ENCODE measurements at regions not wholly inside any gene's neighbourhood (a gene's known extent, or its start where the extent isn't known, plus 50 kb on each side); places are given as distances from the start of the nearest gene placed in this dataset.

DNA sequence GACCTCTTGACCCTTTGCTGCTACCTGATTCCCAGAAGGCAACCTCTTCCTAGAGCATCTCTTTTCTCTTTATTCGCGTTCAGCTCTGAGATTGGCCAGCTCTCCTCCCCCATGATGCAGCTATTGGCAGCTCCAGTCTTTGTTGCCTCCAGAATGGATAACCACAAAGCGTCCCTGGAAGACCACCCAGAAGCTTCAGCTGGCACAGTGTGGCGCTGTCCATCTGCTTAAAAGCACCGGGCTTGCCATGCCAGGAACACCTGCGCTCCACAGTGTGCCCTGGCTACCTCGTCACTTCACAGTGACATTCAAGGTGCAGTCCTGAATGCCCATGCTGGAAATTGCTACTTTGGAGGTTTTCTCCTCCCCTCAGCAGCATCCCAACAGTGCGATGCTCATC, 353.9 kb downstream of the LMO4 start:
- no peak for TF ChIP-seq POLR2A (IDR thresholded peaks at IDR 0.05)
- TF ChIP-seq, protein P1, sequence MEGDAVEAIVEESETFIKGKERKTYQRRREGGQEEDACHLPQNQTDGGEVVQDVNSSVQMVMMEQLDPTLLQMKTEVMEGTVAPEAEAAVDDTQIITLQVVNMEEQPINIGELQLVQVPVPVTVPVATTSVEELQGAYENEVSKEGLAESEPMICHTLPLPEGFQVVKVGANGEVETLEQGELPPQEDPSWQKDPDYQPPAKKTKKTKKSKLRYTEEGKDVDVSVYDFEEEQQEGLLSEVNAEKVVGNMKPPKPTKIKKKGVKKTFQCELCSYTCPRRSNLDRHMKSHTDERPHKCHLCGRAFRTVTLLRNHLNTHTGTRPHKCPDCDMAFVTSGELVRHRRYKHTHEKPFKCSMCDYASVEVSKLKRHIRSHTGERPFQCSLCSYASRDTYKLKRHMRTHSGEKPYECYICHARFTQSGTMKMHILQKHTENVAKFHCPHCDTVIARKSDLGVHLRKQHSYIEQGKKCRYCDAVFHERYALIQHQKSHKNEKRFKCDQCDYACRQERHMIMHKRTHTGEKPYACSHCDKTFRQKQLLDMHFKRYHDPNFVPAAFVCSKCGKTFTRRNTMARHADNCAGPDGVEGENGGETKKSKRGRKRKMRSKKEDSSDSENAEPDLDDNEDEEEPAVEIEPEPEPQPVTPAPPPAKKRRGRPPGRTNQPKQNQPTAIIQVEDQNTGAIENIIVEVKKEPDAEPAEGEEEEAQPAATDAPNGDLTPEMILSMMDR (IDR thresholded peaks at IDR 0.05): no peak
- DNase-seq (ENCODE audit: low spot score in 2 of 2): no peak
- no peak overlapping the region for H3K4me3 ChIP-seq (ENCODE audit: low read depth, poor library complexity, severe bottlenecking)
- intact Hi-C loops (cut with DNase I; ENCODE audit: low total_unique reads): no loop called here
- 91 to 94% methylated on average over 8 of the region's 8 CpGs for WGBS, 2 donors

DNA sequence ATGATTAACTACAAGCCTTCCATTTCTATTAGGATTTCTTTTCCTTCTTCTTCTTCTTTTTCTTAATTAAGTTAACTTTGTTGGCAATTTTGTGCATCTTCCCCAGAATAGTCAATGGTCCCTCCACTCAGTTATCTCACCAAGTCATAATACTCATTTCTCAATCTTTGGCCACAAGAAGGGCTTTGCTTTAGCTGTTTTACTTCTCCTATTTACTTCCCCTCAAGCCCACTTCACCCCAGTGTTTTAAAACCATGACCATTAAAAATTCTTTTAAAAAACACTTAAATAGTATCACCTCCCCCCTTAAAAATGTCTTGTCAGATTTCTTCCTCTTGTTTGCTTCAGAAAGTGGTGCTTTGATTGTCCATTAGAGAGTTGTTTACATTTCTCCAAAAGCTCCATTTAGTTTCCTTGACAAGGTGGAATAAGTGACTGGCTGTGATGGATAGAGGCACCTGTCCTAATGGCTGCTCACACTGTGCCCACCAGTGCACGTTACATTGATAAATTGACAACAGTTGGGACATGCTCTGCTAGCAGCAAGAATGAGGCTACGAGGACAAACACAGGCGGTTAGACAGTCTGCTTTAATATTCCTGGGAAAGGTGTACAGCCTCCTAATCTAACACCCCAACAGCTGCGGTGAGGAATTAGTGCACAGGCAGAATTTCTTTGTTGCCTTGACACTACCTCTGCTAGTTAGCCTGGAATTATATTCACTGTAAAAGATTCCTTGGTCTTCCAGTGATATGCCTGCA, 354.7 kb downstream of the LMO4 start:
- WGBS, 2 donors: 90 to 95% methylated on average over 4 of the region's 4 CpGs
- no peak for DNase-seq (ENCODE audit: low spot score in 2 of 2)
- TF ChIP-seq, protein P1 (IDR thresholded peaks at IDR 0.05): no peak
- no peak for TF ChIP-seq POLR2A (IDR thresholded peaks at IDR 0.05)
- intact Hi-C loops (cut with DNase I; ENCODE audit: low total_unique reads): no loop called here
- H3K4me3 ChIP-seq (ENCODE audit: low read depth, poor library complexity, severe bottlenecking): no peak overlapping the region

DNA sequence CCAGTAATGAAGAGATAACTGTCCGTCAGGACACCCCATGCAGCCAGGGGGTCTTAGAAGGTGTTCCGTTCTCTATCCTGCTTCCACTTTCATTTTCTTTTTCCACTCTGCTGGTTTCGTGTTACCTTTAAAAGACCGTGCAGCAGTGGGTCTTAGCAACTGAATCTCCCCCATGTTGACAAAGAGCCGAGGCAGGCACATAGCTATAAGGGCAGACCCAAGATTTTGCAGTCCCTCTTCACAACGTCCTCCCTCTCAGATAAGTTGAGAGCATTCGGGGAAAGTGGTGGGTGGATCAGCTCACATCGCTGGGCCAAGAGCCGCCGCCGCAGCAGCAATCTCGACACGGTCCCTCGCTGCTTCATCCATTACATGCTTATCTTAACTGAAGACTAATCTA, 355.5 kb downstream of the LMO4 start:
- intact Hi-C loops (cut with DNase I; ENCODE audit: low total_unique reads): no loop called here
- no peak for DNase-seq (ENCODE audit: low spot score in 2 of 2)
- no peak overlapping the region for H3K4me3 ChIP-seq (ENCODE audit: low read depth, poor library complexity, severe bottlenecking)
- TF ChIP-seq, protein P1 (IDR thresholded peaks at IDR 0.05): no peak
- TF ChIP-seq POLR2A (IDR thresholded peaks at IDR 0.05): no peak
- WGBS, 2 donors: 66 to 78% methylated on average over 14 of the region's 14 CpGs

DNA sequence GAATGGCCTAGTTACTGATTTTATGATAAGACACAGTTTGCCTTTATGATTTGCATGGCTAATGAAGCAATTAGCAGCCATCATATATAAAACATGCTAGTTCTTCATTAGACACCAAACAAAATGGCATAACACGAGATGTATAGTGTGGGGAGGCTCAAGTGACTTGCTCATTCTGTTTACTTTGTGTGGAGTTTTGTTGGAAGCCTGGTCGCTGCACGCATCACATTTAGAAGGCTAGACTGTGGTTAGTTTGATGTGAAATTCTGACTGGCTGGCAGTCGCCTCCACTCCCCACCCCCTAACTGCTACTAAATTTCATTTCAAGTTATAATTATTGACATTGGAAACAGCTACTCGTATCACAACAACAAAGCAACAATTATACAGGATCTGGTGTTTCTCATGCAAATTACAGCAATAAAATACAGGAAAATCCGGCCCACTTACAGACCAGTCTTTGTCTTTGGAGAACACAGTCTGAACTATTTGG, 356.1 kb downstream of the LMO4 start:
- TF ChIP-seq POLR2A (IDR thresholded peaks at IDR 0.05): no peak
- TF ChIP-seq, protein P1 (IDR thresholded peaks at IDR 0.05): no peak
- no peak for DNase-seq (ENCODE audit: low spot score in 2 of 2)
- WGBS, 2 donors: 47 to 57% methylated on average over 6 of the region's 6 CpGs
- intact Hi-C loops (cut with DNase I; ENCODE audit: low total_unique reads): no loop called here
- H3K4me3 ChIP-seq (ENCODE audit: low read depth, poor library complexity, severe bottlenecking): no peak overlapping the region

DNA sequence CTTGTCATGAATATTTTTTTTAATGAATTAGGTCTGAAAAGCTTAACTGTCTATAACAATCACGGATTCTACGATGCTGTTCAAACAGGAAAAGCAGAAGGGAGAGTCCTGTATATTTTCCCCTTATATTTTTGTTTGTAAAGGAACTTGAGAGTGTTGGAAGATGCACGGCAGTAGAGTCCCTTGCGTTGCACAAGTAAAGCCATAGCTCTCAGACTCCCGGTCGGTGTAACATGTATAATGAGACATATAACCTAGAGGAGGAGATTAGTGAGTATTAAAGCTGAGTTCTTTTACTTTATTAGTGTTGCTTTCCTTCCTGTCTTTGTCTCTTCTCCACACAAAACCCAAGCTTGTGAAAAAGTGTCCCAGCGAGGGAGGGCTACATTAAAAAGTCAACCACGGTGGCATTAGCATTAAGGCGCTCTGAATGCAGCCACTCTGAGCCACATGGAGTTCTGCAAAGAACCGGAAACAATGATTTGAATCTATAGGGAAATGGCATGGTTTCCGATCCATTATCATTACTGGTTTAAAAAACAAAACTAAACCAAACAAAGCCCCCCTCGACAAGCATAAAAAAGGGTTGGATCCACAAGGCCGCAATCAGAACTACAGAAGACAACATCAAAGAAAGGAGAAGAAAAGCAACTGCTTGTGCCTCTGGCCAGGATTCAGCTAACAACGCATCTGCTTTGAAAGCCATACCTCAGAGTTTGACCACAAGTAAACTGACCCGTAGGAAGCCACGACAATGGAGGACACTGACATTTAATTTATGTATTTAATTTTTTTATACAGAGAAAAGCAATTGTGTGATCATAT, 356.8 kb downstream of the LMO4 start:
- DNase-seq (ENCODE audit: low spot score in 2 of 2): no peak
- no peak overlapping the region for H3K4me3 ChIP-seq (ENCODE audit: low read depth, poor library complexity, severe bottlenecking)
- TF ChIP-seq, protein P1 (IDR thresholded peaks at IDR 0.05): no peak
- no peak for TF ChIP-seq POLR2A (IDR thresholded peaks at IDR 0.05)
- intact Hi-C loops (cut with DNase I; ENCODE audit: low total_unique reads): no loop called here
- 64 to 66% methylated on average over 16 of the region's 16 CpGs for whole genome bisulfite sequencing, 2 donors

Measured in lower leg skin (tissue), 4 donors.